ENCODE measurements at regions not wholly inside any gene's neighbourhood (a gene's known extent, or its start where the extent isn't known, plus 50 kb on each side); places are given as distances from the start of the nearest gene placed in this dataset.
"Not testable (repeated sequence)": the region's sequence is repeated elsewhere in the genome, so short reads cannot be mapped to it uniquely, and the experiment has no call there.

DNA sequence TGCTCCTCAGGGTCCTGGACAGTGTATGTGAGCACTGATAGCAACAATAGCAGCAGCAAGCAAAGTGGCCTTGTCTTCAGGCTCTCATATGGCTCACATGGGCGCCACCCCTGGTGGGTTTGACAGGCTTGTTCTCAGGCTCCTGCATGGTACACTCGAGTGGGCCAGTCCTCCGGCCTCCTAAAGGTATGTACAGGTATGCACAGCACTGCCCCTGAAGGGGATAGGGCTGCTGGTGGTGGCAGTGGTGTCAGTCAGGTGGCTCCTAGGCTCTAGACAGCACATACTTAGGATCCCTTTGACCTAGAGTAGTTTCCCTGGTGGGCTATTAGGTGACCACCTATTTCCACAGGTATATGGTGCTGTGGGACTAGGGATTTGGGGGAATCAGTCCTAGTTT, 79.8 kb downstream of the LGALS9B start:
- DNase-seq: not testable (repeated sequence)

DNA sequence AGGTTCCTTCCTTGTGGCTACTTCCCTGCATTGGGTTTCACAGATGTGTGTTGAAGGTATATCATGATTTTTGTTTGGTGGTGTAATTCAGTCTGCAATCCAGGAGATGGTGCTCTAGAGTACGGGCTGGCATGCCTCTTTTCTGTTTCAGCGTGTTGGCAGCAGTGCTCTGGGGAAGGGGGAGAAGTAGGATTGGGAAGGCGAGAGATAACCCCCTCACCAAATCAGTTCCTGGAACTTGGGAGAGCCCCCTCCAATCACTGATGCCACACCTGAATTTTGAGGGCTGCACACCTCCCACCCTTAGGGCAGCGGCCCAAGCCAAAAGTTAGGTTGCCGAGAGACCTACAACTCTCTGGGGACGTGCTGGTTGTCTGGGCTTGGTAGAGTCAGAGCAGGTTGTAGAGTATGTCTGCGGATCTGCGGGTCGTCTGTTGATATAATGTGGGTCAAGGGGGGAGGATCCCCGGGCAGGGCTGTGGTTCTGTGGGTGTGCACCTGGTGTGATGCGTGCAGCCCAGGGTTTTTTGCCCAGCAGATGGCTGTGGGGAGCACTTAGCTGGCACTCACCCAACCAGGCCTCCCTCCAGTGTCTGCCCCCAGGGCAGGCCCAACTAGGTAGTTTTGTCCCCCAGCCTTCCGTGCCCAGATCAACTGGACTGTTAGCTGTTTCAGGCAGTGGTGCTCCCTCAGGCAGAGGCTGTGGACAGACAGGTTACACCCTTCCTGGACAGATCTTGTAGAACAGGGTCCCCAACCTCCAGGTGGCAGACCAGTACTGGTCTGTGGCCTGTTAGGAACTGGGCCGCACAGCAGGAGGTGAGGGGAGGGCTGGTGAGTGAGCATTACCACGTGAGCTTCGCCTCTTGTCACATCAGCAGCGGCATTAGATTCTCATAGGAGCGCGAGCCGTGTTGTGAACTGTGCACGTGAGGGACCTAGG, 85.7 kb downstream of the LGALS9B start:
- peak; percentile 57 for DNase-seq

DNA sequence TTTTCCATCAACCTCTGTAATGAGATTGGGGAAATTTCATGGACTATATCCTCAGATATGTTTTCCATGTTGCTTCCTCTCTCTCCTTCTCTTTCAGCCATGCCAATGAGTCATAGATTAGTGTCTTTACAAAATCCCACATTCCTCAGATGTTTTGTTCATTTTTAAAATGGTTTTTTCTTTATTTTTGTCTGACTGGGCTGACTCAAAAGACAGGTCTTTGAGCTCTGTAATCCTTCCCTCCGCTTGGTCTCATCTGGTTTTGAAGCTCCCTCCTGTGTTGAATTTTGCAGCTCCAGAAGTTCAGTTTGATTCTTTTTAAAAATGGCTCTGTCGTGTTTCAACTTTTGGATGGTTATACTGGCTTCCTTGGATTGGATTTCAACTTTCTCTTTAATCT, 86.7 kb downstream of the LGALS9B start:
- not testable (repeated sequence) for DNase-seq

DNA sequence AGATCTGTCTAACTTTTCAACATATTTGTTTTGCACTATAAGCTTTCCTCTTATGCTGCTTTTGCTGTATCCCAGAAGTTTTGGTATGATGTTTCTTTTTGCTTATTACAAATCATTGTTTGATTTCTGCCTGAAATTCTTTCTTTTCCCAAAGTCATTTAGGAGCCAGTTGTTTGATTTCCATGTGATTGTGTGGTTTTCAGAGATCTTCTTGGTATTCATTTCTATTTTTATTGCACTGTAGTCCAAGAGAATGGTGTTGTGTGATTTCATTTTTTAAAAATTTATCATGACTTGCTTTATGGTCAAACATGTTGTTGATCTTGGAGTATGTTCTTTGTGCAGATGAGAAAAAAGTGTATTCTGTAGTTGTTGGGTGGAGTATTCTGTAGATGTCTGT, 88.1 kb downstream of the LGALS9B start:
- not testable (repeated sequence) for DNase-seq

DNA sequence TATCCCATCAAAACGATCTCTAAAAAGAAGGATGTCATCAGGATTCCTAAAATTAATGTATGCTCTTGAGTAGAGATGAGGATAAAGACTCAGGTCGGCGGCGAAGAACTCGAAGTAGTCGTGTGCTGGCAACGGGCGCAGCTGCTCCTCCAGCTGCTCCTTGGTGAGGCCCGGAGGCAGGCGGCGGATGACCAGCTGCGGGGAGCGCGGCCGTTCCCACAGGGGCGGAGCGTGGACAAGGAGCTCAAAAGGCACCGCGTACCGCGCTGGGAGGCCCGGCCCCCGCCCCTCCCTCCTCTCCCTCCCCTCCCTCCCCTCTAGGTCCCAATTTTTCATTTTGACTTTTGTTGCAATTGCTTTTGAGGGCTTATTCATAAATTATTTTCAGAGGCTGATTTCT, 90.7 kb downstream of the LGALS9B start:
- not testable (repeated sequence) for DNase-seq

DNA sequence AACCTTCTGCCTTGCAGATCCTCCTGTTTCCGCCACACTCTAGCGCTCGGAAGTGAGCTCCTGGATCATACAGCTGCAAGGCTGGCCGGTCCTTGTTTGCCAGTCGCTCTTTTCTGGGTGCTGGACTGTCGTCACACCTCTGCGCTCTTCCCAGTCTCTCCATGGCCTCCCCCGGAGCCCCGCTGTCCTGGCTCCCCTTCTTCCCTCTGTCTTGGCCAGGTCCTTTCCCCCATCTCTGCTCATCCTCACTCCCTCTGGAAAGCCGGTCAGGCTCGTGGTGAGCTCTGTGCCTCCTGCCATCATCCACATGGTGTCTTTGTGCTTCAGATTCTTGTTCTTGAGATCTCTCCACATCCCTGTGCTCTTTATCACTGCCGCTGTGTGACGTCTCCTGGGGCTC, 91.6 kb downstream of the LGALS9B start:
- not testable (repeated sequence) for DNase-seq

Data from hematopoietic multipotent progenitor cell treated with erythropoietin and hydrocortisone succinate and interleukin-3 and kit ligand, for 6 days (in vitro differentiated cells).